ENCODE measurements at regions not wholly inside any gene's neighbourhood (a gene's known extent, or its start where the extent isn't known, plus 50 kb on each side); places are given as distances from the start of the nearest gene placed in this dataset.

- Histone ChIP-seq H3K9ac (no peak overlapping the region), H3K36me3 (no peaks in the 10 kb centered on the region), H3K4me2 (no peak overlapping the region), H4K20me1 (no peaks in the 10 kb centered on the region), H3K9me3 (replicated peaks in 1 of 11) (no peaks in the 10 kb centered on the region), H3K4me1 (0 out of 20 replicates have a peak, but pooled peaks cover 0 to 4% (median 0%) of the 10 kb centered on the region in 10 experiments), H3K4me3 (no peak overlapping the region), H3K27me3 (no peaks in the 10 kb centered on the region), H3K27ac (no peak overlapping the region)
- no peak for TF ChIP-seq Cebpa-rat (IDR thresholded peaks at IDR 0.05)
Observed at GRCh38 chr2:10507106-10507505, 59.0 kb upstream of the ODC1 start.

DNA sequence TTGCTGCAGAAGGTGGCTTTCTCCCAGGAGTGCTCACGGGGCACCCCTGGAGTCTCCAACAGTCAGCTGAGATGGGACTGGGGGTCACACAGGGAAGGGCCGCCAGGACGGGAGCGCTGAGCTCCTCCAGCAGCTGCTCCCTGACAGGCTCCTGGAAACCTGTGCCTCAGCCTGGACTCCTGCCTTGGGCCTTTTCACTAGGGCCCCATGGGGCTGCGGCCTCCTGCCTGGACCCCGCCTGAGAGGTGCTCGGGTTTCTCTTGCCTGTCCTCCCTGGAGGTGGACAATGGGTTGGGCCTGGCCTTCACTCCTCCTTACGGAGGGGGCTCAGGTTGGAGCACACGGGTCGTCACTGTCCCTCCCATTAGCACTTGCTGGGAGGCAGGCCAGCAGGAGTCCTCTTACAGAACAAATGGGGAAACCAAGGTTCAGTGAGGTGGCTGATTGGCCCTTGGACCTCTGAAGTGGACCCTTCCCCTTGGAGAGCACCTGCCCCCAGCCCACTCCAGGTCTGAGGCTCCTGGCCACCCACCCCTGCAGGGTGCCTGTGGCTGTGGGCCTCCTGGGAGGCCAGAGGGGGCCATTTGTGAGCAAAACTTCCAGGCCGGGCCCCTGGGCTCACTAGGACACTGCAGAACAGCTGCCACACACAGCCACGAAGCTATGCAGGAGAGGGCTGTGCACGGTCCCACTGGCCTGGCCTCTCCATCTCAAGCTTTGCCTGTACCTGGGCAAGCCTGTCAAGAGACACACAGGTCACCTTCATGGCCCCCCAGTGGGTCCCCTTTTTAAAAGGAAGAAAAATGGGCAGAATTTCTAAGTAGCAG, 57.1 kb upstream of the ODC1 start:
- H3K9ac ChIP-seq: no peak overlapping the region
- TF ChIP-seq Cebpa-rat (IDR thresholded peaks at IDR 0.05): no peak

GRCh38 chr2:10504370-10504993, 56.4 kb upstream of the ODC1 start:
- no peak for TF ChIP-seq Cebpa-rat (IDR thresholded peaks at IDR 0.05)
- Histone ChIP-seq H3K27me3 (no peaks in the 10 kb centered on the region), H3K9me3 (replicated peaks in 1 of 11) (no peaks in the 10 kb centered on the region), H3K36me3 (no peaks in the 10 kb centered on the region), H3K9ac (no peak overlapping the region), H3K4me1 (peaks cover 0 to 28% (median 21%) of the 10 kb centered on the region in 10 experiments; a peak in 15 of 20 replicates), H4K20me1 (peaks cover 0 to 5% (median 0%) of the 10 kb centered on the region in 11 experiments; a peak in 1 of 22 replicates), H3K4me2 (no peak overlapping the region), H3K4me3 (no peak overlapping the region), H3K27ac (no peak overlapping the region)

More for the DNA sequence above, 57.1 kb upstream of the ODC1 start:
- Histone ChIP-seq H3K9me3 (replicated peaks in 1 of 11) (no peaks in the 10 kb centered on the region), H3K36me3 (no peaks in the 10 kb centered on the region), H3K4me1 (peaks cover 0 to 20% (median 14%) of the 10 kb centered on the region in 10 experiments; a peak in 15 of 20 replicates), H3K4me2 (no peak overlapping the region), H3K27me3 (no peaks in the 10 kb centered on the region), H3K27ac (no peak overlapping the region), H3K4me3 (no peak overlapping the region), H4K20me1 (no peaks in the 10 kb centered on the region)

GRCh38 chr2:10502803-10503107, 54.6 kb upstream of the ODC1 start:
- no peak for TF ChIP-seq Cebpa-rat (IDR thresholded peaks at IDR 0.05)
- no peak overlapping the region for H3K4me3 ChIP-seq
- no peaks in the 10 kb centered on the region for H3K27me3 ChIP-seq

DNA sequence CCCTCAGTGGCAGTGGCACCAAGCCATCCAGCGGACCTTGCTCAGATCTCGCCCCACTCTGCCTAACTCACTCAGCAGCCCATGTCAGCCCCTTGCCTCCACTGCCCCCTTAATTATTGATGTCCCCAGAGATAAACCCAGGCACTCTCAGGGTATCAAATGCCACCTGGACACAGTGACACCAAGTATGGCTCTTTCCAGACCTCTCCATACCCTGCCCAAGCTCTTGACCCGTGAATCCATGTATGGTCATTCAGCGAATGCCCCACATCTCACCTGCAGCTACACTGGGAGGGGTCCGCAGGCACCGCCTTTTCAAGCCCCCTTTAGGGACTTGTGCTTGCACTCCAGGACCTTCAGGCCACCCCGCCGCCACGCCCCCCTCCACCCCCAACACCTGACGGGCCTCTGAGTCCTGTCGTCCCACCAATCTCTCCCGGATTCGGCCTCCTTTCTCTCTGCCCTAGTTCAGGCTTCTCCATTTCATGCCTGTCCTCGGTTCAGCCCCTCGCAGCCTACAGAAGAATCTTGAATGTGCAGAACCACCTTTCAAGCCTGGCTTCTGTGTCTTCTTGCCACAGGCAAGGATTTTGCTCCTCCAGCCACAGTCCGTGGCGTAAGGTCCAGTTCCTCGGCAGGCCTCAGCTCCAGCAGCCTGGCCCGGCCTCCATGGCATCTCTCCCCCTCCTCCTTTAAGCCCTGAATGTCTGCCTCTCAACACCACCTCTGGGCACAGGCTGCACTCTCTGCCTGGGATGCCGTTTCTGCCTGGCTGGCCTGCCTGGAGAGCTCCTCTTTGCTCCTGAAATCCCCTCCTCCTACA, 54.1 kb upstream of the ODC1 start:
- H3K27me3 ChIP-seq: no peaks in the 10 kb centered on the region
- H4K20me1 ChIP-seq: peaks cover 0 to 5% (median 0%) of the 10 kb centered on the region in 11 experiments; a peak in 1 of 22 replicates
- H3K9me3 ChIP-seq (replicated peaks in 1 of 11): no peaks in the 10 kb centered on the region
- peak overlapping the region in 5 of 11 experiments; percentile 47 to 59 (median 51); a peak in 4 of 22 replicates for H3K4me2 ChIP-seq
- peaks cover 10 to 48% (median 39%) of the 10 kb centered on the region in 10 experiments for H3K4me1 ChIP-seq
- no peak overlapping the region for H3K9ac ChIP-seq
- H3K4me3 ChIP-seq: no peak overlapping the region
- peak overlapping the region in 1 of 11 experiments; percentile 43; a peak in 1 of 22 replicates for H3K27ac ChIP-seq
- H3K36me3 ChIP-seq: no peaks in the 10 kb centered on the region
- no peak for TF ChIP-seq Cebpa-rat (IDR thresholded peaks at IDR 0.05)

More at GRCh38 chr2:10502803-10503107, 54.6 kb upstream of the ODC1 start:
- peaks cover 7 to 42% (median 34%) of the 10 kb centered on the region in 10 experiments for H3K4me1 ChIP-seq
- no peak overlapping the region for H3K4me2 ChIP-seq
- no peaks in the 10 kb centered on the region for H3K9me3 ChIP-seq (replicated peaks in 1 of 11)
- no peaks in the 10 kb centered on the region for H3K36me3 ChIP-seq
- H4K20me1 ChIP-seq: peaks cover 0 to 5% (median 0%) of the 10 kb centered on the region in 11 experiments; a peak in 1 of 22 replicates
- H3K9ac ChIP-seq: no peak overlapping the region
- H3K27ac ChIP-seq: peak overlapping the region in 1 of 11 experiments; percentile 12; a peak in 1 of 22 replicates

GRCh38 chr2:10501451-10501961, 53.4 kb upstream of the ODC1 start:
- Histone ChIP-seq H3K4me3 (no peak overlapping the region), H3K9ac (peak overlapping the region in 2 of 11 experiments; percentile 16 to 50; a peak in 1 of 22 replicates), H3K9me3 (replicated peaks in 1 of 11) (no peaks in the 10 kb centered on the region), H3K27me3 (no peaks in the 10 kb centered on the region), H4K20me1 (peaks cover 0 to 5% (median 0%) of the 10 kb centered on the region in 11 experiments; a peak in 1 of 22 replicates), H3K27ac (peak overlapping the region in 3 of 11 experiments; percentile 8 to 43 (median 42); a peak in 2 of 22 replicates), H3K4me1 (peaks cover 10 to 54% (median 45%) of the 10 kb centered on the region in 10 experiments), H3K4me2 (peak overlapping the region in 9 of 11 experiments; percentile 14 to 59 (median 47); a peak in 16 of 22 replicates), H3K36me3 (no peaks in the 10 kb centered on the region)
- no peak for TF ChIP-seq Cebpa-rat (IDR thresholded peaks at IDR 0.05)

- peak overlapping the region in 2 of 11 experiments; percentile 16 to 50; a peak in 1 of 22 replicates for H3K9ac ChIP-seq
- H3K27ac ChIP-seq: peak overlapping the region in 3 of 11 experiments; percentile 8 to 43 (median 42); a peak in 3 of 22 replicates
- no peak overlapping the region for H3K4me3 ChIP-seq
- H3K4me1 ChIP-seq: peaks cover 10 to 51% (median 45%) of the 10 kb centered on the region in 10 experiments
- no peak for TF ChIP-seq Cebpa-rat (IDR thresholded peaks at IDR 0.05)
- H3K9me3 ChIP-seq (replicated peaks in 1 of 11): no peaks in the 10 kb centered on the region
- H3K4me2 ChIP-seq: peak overlapping the region in 9 of 11 experiments; percentile 14 to 59 (median 47); a peak in 17 of 22 replicates
- H4K20me1 ChIP-seq: peaks cover 0 to 5% (median 0%) of the 10 kb centered on the region in 11 experiments; a peak in 1 of 22 replicates
- no peaks in the 10 kb centered on the region for H3K36me3 ChIP-seq
- H3K27me3 ChIP-seq: no peaks in the 10 kb centered on the region
Observed at GRCh38 chr2:10500601-10501361, 52.7 kb upstream of the ODC1 start.
